ENCODE measurements at regions not wholly inside any gene's neighbourhood (a gene's known extent, or its start where the extent isn't known, plus 50 kb on each side); places are given as distances from the start of the nearest gene placed in this dataset.

DNA sequence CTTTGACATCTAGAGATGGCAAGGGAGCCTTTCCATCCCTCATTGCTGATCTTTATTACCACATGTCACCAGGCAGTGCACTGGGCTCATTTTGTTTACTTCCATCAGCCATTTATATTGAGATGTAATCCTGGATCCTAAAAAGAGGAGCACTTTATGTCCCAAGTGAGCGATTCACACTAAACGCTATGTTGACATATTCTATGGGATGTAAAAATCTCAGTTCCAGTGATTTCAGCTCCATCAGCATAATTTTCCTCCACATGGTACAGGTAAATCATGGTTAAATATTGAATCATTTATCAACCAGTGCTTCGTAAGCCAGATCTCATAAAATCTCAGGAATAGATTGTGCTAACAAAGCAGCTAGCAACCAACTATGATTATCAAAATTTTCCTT, 634.8 kb upstream of the PLXNA2 start:
- DNase-seq (ENCODE audit: low read depth): no peak
- TF ChIP-seq, protein P1, sequence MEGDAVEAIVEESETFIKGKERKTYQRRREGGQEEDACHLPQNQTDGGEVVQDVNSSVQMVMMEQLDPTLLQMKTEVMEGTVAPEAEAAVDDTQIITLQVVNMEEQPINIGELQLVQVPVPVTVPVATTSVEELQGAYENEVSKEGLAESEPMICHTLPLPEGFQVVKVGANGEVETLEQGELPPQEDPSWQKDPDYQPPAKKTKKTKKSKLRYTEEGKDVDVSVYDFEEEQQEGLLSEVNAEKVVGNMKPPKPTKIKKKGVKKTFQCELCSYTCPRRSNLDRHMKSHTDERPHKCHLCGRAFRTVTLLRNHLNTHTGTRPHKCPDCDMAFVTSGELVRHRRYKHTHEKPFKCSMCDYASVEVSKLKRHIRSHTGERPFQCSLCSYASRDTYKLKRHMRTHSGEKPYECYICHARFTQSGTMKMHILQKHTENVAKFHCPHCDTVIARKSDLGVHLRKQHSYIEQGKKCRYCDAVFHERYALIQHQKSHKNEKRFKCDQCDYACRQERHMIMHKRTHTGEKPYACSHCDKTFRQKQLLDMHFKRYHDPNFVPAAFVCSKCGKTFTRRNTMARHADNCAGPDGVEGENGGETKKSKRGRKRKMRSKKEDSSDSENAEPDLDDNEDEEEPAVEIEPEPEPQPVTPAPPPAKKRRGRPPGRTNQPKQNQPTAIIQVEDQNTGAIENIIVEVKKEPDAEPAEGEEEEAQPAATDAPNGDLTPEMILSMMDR (conservative IDR thresholded peaks at IDR 0.05; ENCODE audit: low read depth, low read length): no peak
- no peak overlapping the region for H3K4me3 ChIP-seq (ENCODE audit: low read depth, low read length)

DNA sequence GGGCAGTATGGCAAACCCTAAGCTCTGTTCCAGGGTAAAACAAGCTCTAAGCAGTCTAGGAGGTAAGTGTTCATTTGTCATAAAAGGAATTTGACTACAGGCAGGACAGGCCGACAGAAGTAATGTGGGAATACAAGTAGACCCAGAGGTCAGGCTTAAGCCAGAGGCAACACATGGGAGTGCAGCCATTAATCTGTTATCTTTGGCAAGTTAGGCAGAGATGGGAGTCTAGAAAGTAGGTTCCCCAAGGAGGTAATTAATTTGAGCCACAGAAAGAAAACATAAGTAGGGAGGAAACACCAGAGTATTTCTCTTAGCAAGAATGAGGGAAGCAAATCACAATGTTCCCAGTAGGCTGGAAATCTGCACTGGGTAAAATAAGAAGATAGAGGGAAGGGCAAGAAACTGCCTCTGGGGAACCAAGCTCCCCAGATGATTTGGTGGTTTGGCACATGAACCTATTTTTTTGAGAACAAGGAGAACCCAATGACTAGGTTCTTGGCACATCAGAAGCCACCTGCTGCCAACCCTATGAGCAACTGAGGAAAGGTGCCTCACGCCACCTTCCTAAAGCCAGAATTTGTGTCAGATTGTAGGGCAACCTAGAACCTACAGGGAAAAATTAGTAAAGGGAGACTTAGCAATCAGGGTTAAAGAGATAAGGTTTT, 636.4 kb upstream of the PLXNA2 start:
- no peak overlapping the region for H3K4me3 ChIP-seq (ENCODE audit: low read depth, low read length)
- DNase-seq (ENCODE audit: low read depth): no peak
- TF ChIP-seq, protein P1 (conservative IDR thresholded peaks at IDR 0.05; ENCODE audit: low read depth, low read length): no peak

DNA sequence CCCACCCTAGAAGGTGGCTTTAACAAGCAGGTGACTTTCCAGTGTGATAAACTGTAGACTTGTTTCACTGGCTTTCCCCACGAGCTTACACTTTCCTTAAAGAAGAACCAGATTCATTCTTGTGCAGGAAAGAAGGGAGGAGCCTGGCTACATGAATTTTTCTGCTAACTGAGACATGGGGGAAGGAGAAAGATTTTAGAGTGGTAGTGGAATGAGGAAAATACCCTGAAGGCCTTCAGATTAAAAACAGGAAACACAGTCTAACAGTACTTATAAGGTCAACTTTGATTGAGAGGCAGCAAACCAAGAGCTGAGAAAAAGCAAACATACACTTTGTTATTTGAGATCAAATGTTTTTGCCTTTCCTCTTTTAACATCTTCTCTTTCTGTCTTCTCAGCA, 640.9 kb upstream of the PLXNA2 start:
- DNase-seq (ENCODE audit: low read depth): no peak
- TF ChIP-seq, protein P1 (conservative IDR thresholded peaks at IDR 0.05; ENCODE audit: low read depth, low read length): no peak
- H3K4me3 ChIP-seq (ENCODE audit: low read depth, low read length): no peak overlapping the region

GRCh38 chr1:208885650-208886049, 641.5 kb upstream of the PLXNA2 start:
- no peak overlapping the region for H3K4me3 ChIP-seq (ENCODE audit: low read depth, low read length)
- TF ChIP-seq, protein P1 (conservative IDR thresholded peaks at IDR 0.05; ENCODE audit: low read depth, low read length): no peak
- DNase-seq (ENCODE audit: low read depth): no peak

- TF ChIP-seq, protein P1 (conservative IDR thresholded peaks at IDR 0.05; ENCODE audit: low read depth, low read length): no peak
- no peak overlapping the region for H3K4me3 ChIP-seq (ENCODE audit: low read depth, low read length)
- no peak for DNase-seq (ENCODE audit: low read depth)
Measured at GRCh38 chr1:208888376-208888775, 644.2 kb upstream of the PLXNA2 start.

- H3K4me3 ChIP-seq (ENCODE audit: low read depth, low read length): no peak overlapping the region
- TF ChIP-seq, protein P1 (conservative IDR thresholded peaks at IDR 0.05; ENCODE audit: low read depth, low read length): no peak
- no peak for DNase-seq (ENCODE audit: low read depth)
Measured at GRCh38 chr1:208892147-208892546, 648.0 kb upstream of the PLXNA2 start.

DNA sequence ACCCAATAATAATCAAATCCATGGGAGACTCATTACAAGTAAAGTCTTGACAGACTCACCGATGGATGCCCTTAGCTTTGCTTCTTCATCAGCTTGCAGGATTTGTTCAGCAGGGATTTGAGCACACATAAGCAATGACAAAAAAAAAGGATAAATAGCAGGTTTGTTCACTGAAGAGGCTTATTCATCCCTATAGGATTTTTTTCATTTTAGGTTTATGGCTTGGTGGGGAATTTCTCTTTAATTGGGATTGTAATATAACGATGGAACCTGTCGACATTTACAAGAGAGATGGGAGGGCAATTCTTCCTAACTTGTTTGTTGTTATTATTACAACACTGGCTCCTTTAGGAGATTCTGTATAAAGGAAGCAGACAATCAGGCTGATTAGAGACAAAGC, 649.1 kb upstream of the PLXNA2 start:
- TF ChIP-seq, protein P1 (conservative IDR thresholded peaks at IDR 0.05; ENCODE audit: low read depth, low read length): no peak
- H3K4me3 ChIP-seq (ENCODE audit: low read depth, low read length): no peak overlapping the region
- DNase-seq (ENCODE audit: low read depth): no peak
